ENCODE measurements at regions not wholly inside any gene's neighbourhood (a gene's known extent, or its start where the extent isn't known, plus 50 kb on each side); places are given as distances from the start of the nearest gene placed in this dataset.

DNA sequence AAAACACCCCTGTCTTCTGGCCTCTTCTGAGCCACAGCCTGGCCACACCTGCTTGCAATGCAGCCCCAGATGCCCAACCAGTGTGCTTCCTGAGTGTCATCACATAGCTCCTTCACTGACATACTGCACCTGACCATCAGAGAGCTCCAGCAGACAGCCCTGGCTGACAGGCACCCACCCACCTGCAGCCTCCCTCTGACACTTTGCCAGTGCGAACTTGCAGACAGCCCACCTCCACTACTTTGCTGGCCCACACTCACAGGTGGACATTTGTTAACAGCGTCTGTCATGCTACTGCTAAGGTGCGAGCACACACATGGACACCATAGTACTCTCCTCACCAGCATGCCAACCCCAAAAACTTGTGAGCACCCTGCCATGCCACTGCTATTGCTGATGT is 740.1 kb downstream of the DNAJB9 start:
- H3K27me3 Mint-ChIP-seq = no peaks in the 10 kb centered on the region
- peaks cover 8% of the 10 kb centered on the region for H3K9me3 Mint-ChIP-seq
- DNase-seq = no peak
- no peaks in the 10 kb centered on the region for H3K4me1 Mint-ChIP-seq
- intact Hi-C loops (cut with micrococcal nuclease) = no loop called here
- no peak overlapping the region for H3K27ac Mint-ChIP-seq
- H3K4me3 Mint-ChIP-seq = no peak overlapping the region
- no peaks in the 10 kb centered on the region for H3K36me3 Mint-ChIP-seq (ENCODE audit: low read depth)

DNA sequence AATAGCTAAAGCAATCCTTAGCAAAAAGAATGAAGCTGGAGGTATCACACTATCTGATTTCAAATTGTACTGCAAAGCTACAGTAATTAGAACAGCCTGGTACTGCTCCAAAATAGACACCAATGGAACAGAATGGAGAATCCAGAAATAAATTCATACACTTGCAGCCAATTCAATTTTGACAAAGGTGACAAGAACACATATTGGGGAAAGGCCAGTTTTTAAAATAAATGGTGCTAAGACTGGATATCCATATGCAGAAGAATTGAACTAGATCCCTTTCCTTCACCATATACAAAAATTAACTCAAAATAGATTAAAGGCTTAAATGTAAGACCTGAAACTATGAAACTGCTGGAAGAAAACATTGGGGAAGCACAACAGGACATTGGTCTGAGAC is 748.5 kb downstream of the DNAJB9 start:
- Mint-ChIP-seq H3K4me1 (no peaks in the 10 kb centered on the region), H3K4me3 (no peak overlapping the region), H3K27me3 (no peaks in the 10 kb centered on the region), H3K9me3 (no peaks in the 10 kb centered on the region), H3K36me3 (ENCODE audit: low read depth) (no peaks in the 10 kb centered on the region), H3K27ac (no peak overlapping the region)
- DNase-seq = no peak
- intact Hi-C loops (cut with micrococcal nuclease) = no loop called here

DNA sequence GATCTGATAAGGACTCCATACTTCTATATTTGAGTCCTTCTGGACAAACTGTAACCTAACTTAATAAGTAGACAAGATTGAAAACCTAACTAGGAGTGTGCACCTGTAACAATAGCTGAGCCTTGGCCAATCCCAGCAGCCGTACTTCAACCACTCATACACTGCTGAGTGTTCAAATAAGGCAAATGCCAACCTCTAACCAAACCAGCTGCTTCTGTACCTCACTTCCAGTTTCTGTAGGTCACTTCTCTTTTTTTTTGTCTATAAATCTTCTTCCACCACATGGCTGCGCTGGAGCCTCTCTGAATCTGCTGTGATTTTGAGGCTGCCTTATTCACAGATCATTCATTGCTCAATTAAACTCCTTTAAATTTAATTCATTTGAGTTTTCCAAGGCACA is 753.2 kb downstream of the DNAJB9 start:
- Mint-ChIP-seq H3K27ac (no peak overlapping the region), H3K9me3 (no peaks in the 10 kb centered on the region), H3K27me3 (no peaks in the 10 kb centered on the region), H3K4me1 (no peaks in the 10 kb centered on the region), H3K36me3 (ENCODE audit: low read depth) (no peaks in the 10 kb centered on the region), H3K4me3 (no peak overlapping the region)
- intact Hi-C loops (cut with micrococcal nuclease) = no loop called here
- no peak for DNase-seq

DNA sequence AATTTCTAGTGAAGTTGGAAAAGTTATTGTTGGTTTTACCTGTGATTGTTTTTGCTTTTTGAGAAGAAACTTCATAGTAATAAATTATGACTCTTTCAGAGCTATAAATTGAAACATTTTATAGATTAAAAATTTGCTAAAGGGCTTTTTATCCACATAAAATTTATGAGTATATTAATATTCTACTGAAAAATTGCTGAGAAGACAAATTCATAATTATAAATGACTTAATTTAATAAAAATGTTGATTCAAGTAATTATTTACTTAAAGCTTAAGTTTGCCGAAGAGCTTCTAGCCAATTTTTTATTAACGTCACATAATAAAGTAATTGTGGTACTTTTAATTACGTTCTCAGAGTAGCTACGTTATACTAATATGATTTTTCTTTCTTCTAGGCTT is 761.7 kb downstream of the DNAJB9 start:
- DNase-seq = no peak
- intact Hi-C loops (cut with micrococcal nuclease) = no loop called here
- Mint-ChIP-seq H3K9me3 (no peaks in the 10 kb centered on the region), H3K27me3 (no peaks in the 10 kb centered on the region), H3K4me1 (no peaks in the 10 kb centered on the region), H3K36me3 (ENCODE audit: low read depth) (no peaks in the 10 kb centered on the region), H3K27ac (no peak overlapping the region), H3K4me3 (no peak overlapping the region)

DNA sequence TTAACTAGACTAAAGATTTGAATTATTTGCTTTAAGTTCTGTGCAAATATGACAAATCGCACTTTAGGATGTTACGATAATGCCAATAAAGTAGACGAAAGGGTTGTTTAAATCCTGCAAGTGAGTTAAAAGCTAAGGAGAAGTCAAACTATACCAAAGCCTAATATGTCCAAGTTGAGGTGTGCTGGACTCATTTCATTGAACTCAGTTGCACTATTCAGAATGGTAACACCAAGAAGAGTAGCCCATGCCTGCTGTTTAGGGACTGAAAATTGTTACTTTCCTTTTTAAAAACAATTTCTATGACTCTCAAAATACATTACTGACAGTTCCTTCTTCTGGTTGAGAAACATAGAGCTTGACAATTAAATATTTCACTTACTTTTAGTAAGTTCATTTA is 766.3 kb downstream of the DNAJB9 start:
- Mint-ChIP-seq H3K27me3 (no peaks in the 10 kb centered on the region), H3K4me3 (no peak overlapping the region), H3K9me3 (no peaks in the 10 kb centered on the region), H3K4me1 (no peaks in the 10 kb centered on the region), H3K27ac (no peak overlapping the region), H3K36me3 (ENCODE audit: low read depth) (no peaks in the 10 kb centered on the region)
- intact Hi-C loops (cut with micrococcal nuclease) = no loop called here
- DNase-seq = no peak

GRCh38 chr7:109336531-109336930 is 766.9 kb downstream of the DNAJB9 start:
- Mint-ChIP-seq H3K4me3 (no peak overlapping the region), H3K9me3 (no peaks in the 10 kb centered on the region), H3K4me1 (no peaks in the 10 kb centered on the region), H3K27me3 (no peaks in the 10 kb centered on the region), H3K27ac (no peak overlapping the region), H3K36me3 (ENCODE audit: low read depth) (no peaks in the 10 kb centered on the region)
- no peak for DNase-seq
- intact Hi-C loops (cut with micrococcal nuclease) = no loop called here

DNA sequence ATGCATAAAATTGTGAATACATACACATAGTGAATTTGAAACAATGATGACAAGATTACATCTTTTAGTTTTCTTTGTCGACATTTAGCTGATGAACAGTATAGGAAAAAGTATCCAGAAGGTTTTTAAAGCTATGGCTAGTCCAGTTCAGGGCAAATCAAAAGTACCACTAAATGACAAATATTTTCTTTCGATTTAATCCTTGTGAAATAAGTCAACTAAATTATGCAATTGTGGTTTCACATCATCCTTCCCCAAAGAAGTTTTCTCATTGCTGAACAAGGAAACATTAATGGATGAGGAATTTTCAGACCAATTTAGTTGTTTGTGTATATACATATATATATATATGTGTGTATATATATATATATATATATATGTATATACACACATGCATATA is 774.0 kb downstream of the DNAJB9 start:
- H3K27ac Mint-ChIP-seq = no peak overlapping the region
- H3K9me3 Mint-ChIP-seq = no peaks in the 10 kb centered on the region
- no peak for DNase-seq
- H3K27me3 Mint-ChIP-seq = no peaks in the 10 kb centered on the region
- no peak overlapping the region for H3K4me3 Mint-ChIP-seq
- H3K36me3 Mint-ChIP-seq (ENCODE audit: low read depth) = no peaks in the 10 kb centered on the region
- intact Hi-C loops (cut with micrococcal nuclease) = no loop called here
- H3K4me1 Mint-ChIP-seq = no peaks in the 10 kb centered on the region

- no peak for DNase-seq
- Mint-ChIP-seq H3K27ac (no peak overlapping the region), H3K4me3 (no peak overlapping the region), H3K36me3 (ENCODE audit: low read depth) (no peaks in the 10 kb centered on the region), H3K9me3 (no peaks in the 10 kb centered on the region), H3K27me3 (no peaks in the 10 kb centered on the region), H3K4me1 (no peaks in the 10 kb centered on the region)
- intact Hi-C loops (cut with micrococcal nuclease) = no loop called here
Measured at GRCh38 chr7:109351493-109351892, 781.8 kb downstream of the DNAJB9 start.

DNA sequence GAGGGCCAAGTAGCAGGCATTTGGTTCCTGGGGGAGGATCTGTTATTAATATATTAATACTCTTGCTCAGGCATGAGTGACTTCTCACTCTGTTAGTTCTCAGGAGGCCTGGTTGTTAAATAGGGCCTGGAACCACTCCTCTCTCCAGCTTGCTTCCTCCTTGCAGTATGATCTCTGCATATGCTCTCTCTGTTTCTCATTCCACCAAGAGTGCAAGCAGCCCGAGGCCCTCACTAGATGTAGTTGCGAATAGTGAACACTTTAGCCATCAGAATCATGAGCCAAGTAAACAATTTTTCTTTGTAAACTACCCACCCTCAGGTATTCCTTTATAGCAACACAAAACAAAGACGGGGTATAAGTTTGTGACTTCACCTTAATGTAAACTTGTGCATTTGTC is 784.3 kb downstream of the DNAJB9 start:
- intact Hi-C loops (cut with micrococcal nuclease) = no loop called here
- Mint-ChIP-seq H3K36me3 (ENCODE audit: low read depth) (no peaks in the 10 kb centered on the region), H3K27ac (no peak overlapping the region), H3K4me1 (no peaks in the 10 kb centered on the region), H3K4me3 (no peak overlapping the region), H3K9me3 (no peaks in the 10 kb centered on the region), H3K27me3 (no peaks in the 10 kb centered on the region)
- DNase-seq = no peak

- H3K4me1 Mint-ChIP-seq = no peaks in the 10 kb centered on the region
- no peaks in the 10 kb centered on the region for H3K9me3 Mint-ChIP-seq
- H3K4me3 Mint-ChIP-seq = no peak overlapping the region
- intact Hi-C loops (cut with micrococcal nuclease) = no loop called here
- no peak for DNase-seq
- no peak overlapping the region for H3K27ac Mint-ChIP-seq
- no peaks in the 10 kb centered on the region for H3K36me3 Mint-ChIP-seq (ENCODE audit: low read depth)
- no peaks in the 10 kb centered on the region for H3K27me3 Mint-ChIP-seq
Measured at GRCh38 chr7:109354552-109354951, 784.9 kb downstream of the DNAJB9 start.

GRCh38 chr7:109375823-109376222 is 806.1 kb downstream of the DNAJB9 start:
- intact Hi-C loops (cut with micrococcal nuclease) = no loop called here
- Mint-ChIP-seq H3K27me3 (no peaks in the 10 kb centered on the region), H3K27ac (no peak overlapping the region), H3K36me3 (ENCODE audit: low read depth) (no peaks in the 10 kb centered on the region), H3K4me1 (no peaks in the 10 kb centered on the region), H3K9me3 (no peaks in the 10 kb centered on the region), H3K4me3 (no peak overlapping the region)
- no peak for DNase-seq

GRCh38 chr7:109376576-109376975 is 806.9 kb downstream of the DNAJB9 start:
- H3K4me1 Mint-ChIP-seq = no peaks in the 10 kb centered on the region
- H3K9me3 Mint-ChIP-seq = no peaks in the 10 kb centered on the region
- H3K27me3 Mint-ChIP-seq = no peaks in the 10 kb centered on the region
- intact Hi-C loops (cut with micrococcal nuclease) = no loop called here
- no peak overlapping the region for H3K27ac Mint-ChIP-seq
- no peak for DNase-seq
- no peak overlapping the region for H3K4me3 Mint-ChIP-seq
- H3K36me3 Mint-ChIP-seq (ENCODE audit: low read depth) = no peaks in the 10 kb centered on the region

DNA sequence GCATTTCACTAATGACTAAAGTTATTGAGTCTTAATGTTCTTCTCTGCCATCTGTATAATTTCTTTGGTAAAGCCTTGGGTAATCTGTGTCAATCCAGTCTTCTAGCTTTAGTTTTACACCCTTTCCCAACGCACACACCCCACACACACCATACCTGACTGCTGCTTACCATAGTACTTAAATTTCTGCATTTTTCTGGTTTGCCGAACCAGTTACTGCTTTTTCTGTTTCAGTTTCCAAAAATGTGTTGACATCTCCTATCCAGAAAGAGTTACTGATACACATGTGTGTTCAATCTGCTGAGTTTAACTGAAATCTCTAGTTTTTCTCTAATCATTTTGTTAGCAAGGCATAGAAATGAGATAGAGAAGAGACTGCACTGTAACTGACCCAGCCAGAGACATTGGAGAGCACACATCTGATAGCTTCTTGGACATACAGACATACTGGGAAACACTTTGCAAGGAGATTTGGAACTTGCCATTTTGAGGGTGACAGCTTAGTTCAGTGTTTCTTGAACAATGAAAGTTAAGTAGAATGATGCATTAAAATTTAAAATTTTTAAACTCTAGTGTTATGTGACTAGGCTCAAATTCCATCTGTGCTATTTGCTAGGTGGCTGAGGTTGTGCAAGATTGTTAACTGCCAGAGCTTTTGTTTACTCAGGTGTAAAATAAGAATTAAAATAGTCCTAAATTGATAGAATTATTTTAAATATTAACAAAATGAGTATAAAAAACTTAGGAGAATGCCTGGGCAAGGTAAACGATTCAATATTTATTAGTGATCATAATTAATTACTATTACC is 807.6 kb downstream of the DNAJB9 start:
- no peaks in the 10 kb centered on the region for H3K27me3 Mint-ChIP-seq
- no peaks in the 10 kb centered on the region for H3K4me1 Mint-ChIP-seq
- H3K27ac Mint-ChIP-seq = no peak overlapping the region
- H3K4me3 Mint-ChIP-seq = no peak overlapping the region
- H3K9me3 Mint-ChIP-seq = no peaks in the 10 kb centered on the region
- DNase-seq = no peak
- H3K36me3 Mint-ChIP-seq (ENCODE audit: low read depth) = no peaks in the 10 kb centered on the region
- intact Hi-C loops (cut with micrococcal nuclease) = no loop called here

- Mint-ChIP-seq H3K4me1 (no peaks in the 10 kb centered on the region), H3K4me3 (no peak overlapping the region), H3K36me3 (ENCODE audit: low read depth) (no peaks in the 10 kb centered on the region), H3K27me3 (no peaks in the 10 kb centered on the region), H3K9me3 (no peaks in the 10 kb centered on the region), H3K27ac (no peak overlapping the region)
- intact Hi-C loops (cut with micrococcal nuclease) = no loop called here
- no peak for DNase-seq
Measured at GRCh38 chr7:109386959-109387358, 817.3 kb downstream of the DNAJB9 start.

DNA sequence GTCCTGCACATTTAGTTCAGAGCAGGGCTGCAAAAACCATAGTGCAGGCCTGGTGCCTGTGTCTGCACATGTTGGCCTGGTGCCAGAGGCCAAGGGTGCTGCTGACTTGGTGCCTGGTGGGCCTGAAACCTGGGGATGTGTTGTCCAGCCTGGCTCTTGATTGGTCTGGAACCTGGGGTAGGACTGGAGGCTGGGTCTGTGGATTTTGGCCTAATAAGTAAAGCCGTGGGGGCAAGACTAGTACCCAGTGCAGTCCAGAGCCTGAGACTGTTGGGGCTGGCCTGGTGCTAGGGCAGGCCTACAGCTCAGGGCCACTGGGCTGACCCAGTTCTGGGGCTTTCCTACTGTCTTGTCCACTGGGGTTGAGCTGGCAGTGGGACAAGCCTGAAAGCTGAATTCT is 817.9 kb downstream of the DNAJB9 start:
- H3K4me1 Mint-ChIP-seq = no peaks in the 10 kb centered on the region
- intact Hi-C loops (cut with micrococcal nuclease) = no loop called here
- no peaks in the 10 kb centered on the region for H3K27me3 Mint-ChIP-seq
- DNase-seq = no peak
- H3K36me3 Mint-ChIP-seq (ENCODE audit: low read depth) = no peaks in the 10 kb centered on the region
- no peaks in the 10 kb centered on the region for H3K9me3 Mint-ChIP-seq
- no peak overlapping the region for H3K27ac Mint-ChIP-seq
- no peak overlapping the region for H3K4me3 Mint-ChIP-seq

Data from activated CD4-positive, alpha-beta T cell treated with anti-CD3 and anti-CD28 coated beads, Interleukin-2, amount 10 ng/mL, durations not matched to agents 24 days and 14 days (primary cell).